Bronchial epithelial cell (primary cell): ENCODE measurements at regions not wholly inside any gene's neighbourhood (a gene's known extent, or its start where the extent isn't known, plus 50 kb on each side); places are given as distances from the start of the nearest gene placed in this dataset.

Experiments
- DNase-seq: peaks from one replicate; pipeline ENCODE4 v3.0.0-alpha.2; 2010; ENCODE audit warnings: low read depth
- FAIRE-seq: peaks from 2 replicates; lab custom pipeline; 2011; peaks lifted over from hg19 to GRCh38; lab: Jason Lieb, UNC
- H3K27me3 ChIP-seq: 2 replicates; pipeline ENCODE4 v1.5.1; 2011; ENCODE audit warnings: low read length; ENCODE audit not compliant: control insufficient read depth, insufficient read depth
- H3K36me3 ChIP-seq: 2 replicates; pipeline ENCODE4 v1.5.1; 2011; ENCODE audit warnings: low read length; ENCODE audit not compliant: control insufficient read depth, insufficient read depth
- H3K4me3 ChIP-seq: 2 replicates; pipeline ENCODE4 v1.5.1; 2011; ENCODE audit warnings: mild to moderate bottlenecking, low read depth, low read length, control low read depth
- TF ChIP-seq, protein P1 (sequence below): IDR thresholded peaks from 2 replicates; pipeline ENCODE4 v1.5.1; 2011; ENCODE audit warnings: mild to moderate bottlenecking, moderate library complexity, low read length, control low read depth, inconsistent platforms; ENCODE audit not compliant: insufficient read depth, severe bottlenecking

GRCh38 chr6:145548933-145549648, 186.2 kb downstream of the EPM2A start:
- Histone ChIP-seq H3K4me3 (no peak overlapping the region), H3K27me3 (no peaks in the 10 kb centered on the region), H3K36me3 (no peaks in the 10 kb centered on the region)
- no peak for DNase-seq
- TF ChIP-seq, protein P1, sequence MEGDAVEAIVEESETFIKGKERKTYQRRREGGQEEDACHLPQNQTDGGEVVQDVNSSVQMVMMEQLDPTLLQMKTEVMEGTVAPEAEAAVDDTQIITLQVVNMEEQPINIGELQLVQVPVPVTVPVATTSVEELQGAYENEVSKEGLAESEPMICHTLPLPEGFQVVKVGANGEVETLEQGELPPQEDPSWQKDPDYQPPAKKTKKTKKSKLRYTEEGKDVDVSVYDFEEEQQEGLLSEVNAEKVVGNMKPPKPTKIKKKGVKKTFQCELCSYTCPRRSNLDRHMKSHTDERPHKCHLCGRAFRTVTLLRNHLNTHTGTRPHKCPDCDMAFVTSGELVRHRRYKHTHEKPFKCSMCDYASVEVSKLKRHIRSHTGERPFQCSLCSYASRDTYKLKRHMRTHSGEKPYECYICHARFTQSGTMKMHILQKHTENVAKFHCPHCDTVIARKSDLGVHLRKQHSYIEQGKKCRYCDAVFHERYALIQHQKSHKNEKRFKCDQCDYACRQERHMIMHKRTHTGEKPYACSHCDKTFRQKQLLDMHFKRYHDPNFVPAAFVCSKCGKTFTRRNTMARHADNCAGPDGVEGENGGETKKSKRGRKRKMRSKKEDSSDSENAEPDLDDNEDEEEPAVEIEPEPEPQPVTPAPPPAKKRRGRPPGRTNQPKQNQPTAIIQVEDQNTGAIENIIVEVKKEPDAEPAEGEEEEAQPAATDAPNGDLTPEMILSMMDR: no peak
- no peak for FAIRE-seq

- no peak for FAIRE-seq
- TF ChIP-seq, protein P1: no peak
- H3K27me3 ChIP-seq: no peaks in the 10 kb centered on the region
- H3K36me3 ChIP-seq: no peaks in the 10 kb centered on the region
- H3K4me3 ChIP-seq: no peak overlapping the region
- DNase-seq: no peak
Observed at GRCh38 chr6:145551164-145551563, 184.2 kb downstream of the EPM2A start.

GRCh38 chr6:145555084-145555483, 180.2 kb downstream of the EPM2A start:
- Histone ChIP-seq H3K27me3 (no peaks in the 10 kb centered on the region), H3K4me3 (no peak overlapping the region), H3K36me3 (no peaks in the 10 kb centered on the region)
- DNase-seq (no peak), FAIRE-seq (no peak)
- TF ChIP-seq, protein P1: no peak

GRCh38 chr6:145557474-145557873, 177.8 kb downstream of the EPM2A start:
- Histone ChIP-seq H3K36me3 (no peaks in the 10 kb centered on the region), H3K4me3 (no peak overlapping the region), H3K27me3 (no peaks in the 10 kb centered on the region)
- DNase-seq: no peak
- TF ChIP-seq, protein P1: no peak
- no peak for FAIRE-seq

GRCh38 chr6:145559836-145560235, 175.5 kb downstream of the EPM2A start:
- no peak for DNase-seq

More at GRCh38 chr6:145559836-145560235, 175.5 kb downstream of the EPM2A start:
- Histone ChIP-seq H3K36me3 (no peaks in the 10 kb centered on the region), H3K4me3 (no peak overlapping the region), H3K27me3 (no peaks in the 10 kb centered on the region)
- no peak for FAIRE-seq
- TF ChIP-seq, protein P1: no peak
